CD4-positive, alpha-beta memory T cell (primary cell): ENCODE measurements at regions not wholly inside any gene's neighbourhood (a gene's known extent, or its start where the extent isn't known, plus 50 kb on each side); places are given as distances from the start of the nearest gene placed in this dataset.

ENCODE experiments used
- CTCF ChIA-PET: fragments of 350-600 bp; sonication (Branson Sonifier 250); formaldehyde crosslinking; loops from one replicate; lab custom pipeline; 2021; ENCODE audit warnings: inconsistent platforms; ENCODE audit not compliant: partially characterized antibody; lab: Charles Lee
- POLR2A ChIA-PET: fragments of 350-600 bp; sonication (Branson Sonifier 250); formaldehyde crosslinking; loops from one replicate; lab custom pipeline; 2021; ENCODE audit not compliant: partially characterized antibody; lab: Charles Lee
- DNase-seq, 5 donors: peaks; one replicate each; pipeline versions ENCODE4 v3.0.0 to v3.0.0-alpha.2; 2020 to 2022; ENCODE audit warnings: mixed read lengths in 1 of 5
- H3K27ac ChIP-seq: one replicate; pipeline ENCODE4 v1.7.0; 2013; ENCODE audit warnings: low read depth, low read length
- H3K27me3 ChIP-seq: 2 replicates; pipeline ENCODE4 v1.7.0; 2013; ENCODE audit warnings: mild to moderate bottlenecking, low read length, moderate library complexity; ENCODE audit not compliant: insufficient read depth
- H3K36me3 ChIP-seq: 2 replicates; pipeline ENCODE4 v1.7.0; 2013; ENCODE audit warnings: mild to moderate bottlenecking, low read length, moderate library complexity; ENCODE audit not compliant: insufficient read depth
- H3K4me1 ChIP-seq: 2 replicates; pipeline ENCODE4 v1.7.0; 2013; ENCODE audit warnings: mild to moderate bottlenecking, low read length, moderate library complexity; ENCODE audit not compliant: insufficient read depth
- H3K4me3 ChIP-seq, 2 donors: one replicate each; pipeline ENCODE4 v1.7.0; 2013; ENCODE audit warnings: low read length in 2 of 2, mild to moderate bottlenecking in 1 of 2
- H3K9me3 ChIP-seq, 2 donors: one replicate each; pipeline ENCODE4 v1.7.0; 2013; ENCODE audit warnings: low read length in 2 of 2, control low read depth in 1 of 2; ENCODE audit not compliant: control insufficient read depth in 1 of 2
- H3K27ac Mint-ChIP-seq, 7 donors: one replicate each; pipeline ENCODE4 v1.8.0; 2020 to 2021; ENCODE audit warnings: mixed read lengths in 7 of 7, mild to moderate bottlenecking in 6 of 7, inconsistent platforms in 3 of 7, moderate library complexity in 3 of 7
- H3K27me3 Mint-ChIP-seq, 2 donors: one replicate each; pipeline ENCODE4 v1.8.0; 2020 to 2021; ENCODE audit warnings: mixed read lengths in 2 of 2
- H3K36me3 Mint-ChIP-seq, 2 donors: one replicate each; pipeline ENCODE4 v1.8.0; 2020 to 2021; ENCODE audit warnings: mixed read lengths in 2 of 2, inconsistent platforms in 1 of 2, mild to moderate bottlenecking in 1 of 2
- H3K4me1 Mint-ChIP-seq, 4 donors: one replicate each; pipeline ENCODE4 v1.8.0; 2020 to 2021; ENCODE audit warnings: mixed read lengths in 4 of 4, mild to moderate bottlenecking in 1 of 4
- H3K4me3 Mint-ChIP-seq, 8 donors: one replicate each; pipeline ENCODE4 v1.8.0; 2020 to 2021; ENCODE audit warnings: mixed read lengths in 8 of 8, mild to moderate bottlenecking in 7 of 8, moderate library complexity in 6 of 8, inconsistent platforms in 3 of 8
- H3K9me3 Mint-ChIP-seq, 8 donors: one replicate each; pipeline ENCODE4 v1.8.0; 2020 to 2021; ENCODE audit warnings: mixed read lengths in 8 of 8, mild to moderate bottlenecking in 5 of 8, inconsistent platforms in 3 of 8, moderate library complexity in 1 of 8
- intact Hi-C: fragments of 100-400 bp; cut with micrococcal nuclease; formaldehyde crosslinking; loops from one replicate; pipeline ENCODE4 v1.15.1; 2023

GRCh38 chr5:60517094-60517694 lies 182.8 kb downstream of the DEPDC1B start:
- Mint-ChIP-seq H3K27me3 (peaks cover 0 to 4% of the 10 kb centered on the region in 2 donors), H3K4me3 (no peak overlapping the region), H3K27ac (no peak overlapping the region), H3K4me1 (peaks cover 0 to 2% (median 0%) of the 10 kb centered on the region in 4 donors), H3K9me3 (peaks cover 0 to 4% (median 0%) of the 10 kb centered on the region in 8 donors), H3K36me3 (no peaks in the 10 kb centered on the region)
- H3K36me3 ChIP-seq: no peaks in the 10 kb centered on the region
- DNase-seq: no peak
- no peak overlapping the region for H3K27ac ChIP-seq
- intact Hi-C loops: no loop called here
- no peak overlapping the region for H3K4me3 ChIP-seq
- no peaks in the 10 kb centered on the region for H3K4me1 ChIP-seq
- H3K9me3 ChIP-seq: no peaks in the 10 kb centered on the region
- CTCF ChIA-PET: no interaction called here
- POLR2A ChIA-PET: no interaction called here
- no peaks in the 10 kb centered on the region for H3K27me3 ChIP-seq

GRCh38 chr5:60516688-60517087 lies 183.3 kb downstream of the DEPDC1B start:
- peaks cover 0 to 4% of the 10 kb centered on the region in 2 donors for H3K27me3 Mint-ChIP-seq
- Histone ChIP-seq H3K27me3 (no peaks in the 10 kb centered on the region), H3K4me3 (no peak overlapping the region), H3K27ac (no peak overlapping the region), H3K4me1 (no peaks in the 10 kb centered on the region), H3K36me3 (no peaks in the 10 kb centered on the region), H3K9me3 (no peaks in the 10 kb centered on the region)
- H3K4me3 Mint-ChIP-seq: no peak overlapping the region
- DNase-seq: no peak
- ChIA-PET CTCF (no interaction called here), POLR2A (no interaction called here)
- intact Hi-C loops: no loop called here
- H3K36me3 Mint-ChIP-seq: no peaks in the 10 kb centered on the region
- H3K27ac Mint-ChIP-seq: no peak overlapping the region
- peaks cover 0 to 2% (median 0%) of the 10 kb centered on the region in 4 donors for H3K4me1 Mint-ChIP-seq
- H3K9me3 Mint-ChIP-seq: peaks cover 0 to 4% (median 0%) of the 10 kb centered on the region in 8 donors

- no peak overlapping the region for H3K27ac ChIP-seq
- Mint-ChIP-seq H3K9me3 (peaks cover 0 to 3% (median 0%) of the 10 kb centered on the region in 8 donors), H3K4me3 (no peak overlapping the region), H3K4me1 (no peaks in the 10 kb centered on the region), H3K27me3 (no peaks in the 10 kb centered on the region), H3K36me3 (no peaks in the 10 kb centered on the region), H3K27ac (no peak overlapping the region)
- intact Hi-C loops: no loop called here
- no peak for DNase-seq
- no peaks in the 10 kb centered on the region for H3K4me1 ChIP-seq
- no peaks in the 10 kb centered on the region for H3K36me3 ChIP-seq
- no peaks in the 10 kb centered on the region for H3K9me3 ChIP-seq
- ChIA-PET CTCF (no interaction called here), POLR2A (no interaction called here)
- H3K4me3 ChIP-seq: no peak overlapping the region
- H3K27me3 ChIP-seq: no peaks in the 10 kb centered on the region
These were observed 185.8 kb downstream of the DEPDC1B start for GRCh38 chr5:60514152-60514551.

- CTCF ChIA-PET: no interaction called here
- Histone ChIP-seq H3K4me1 (no peaks in the 10 kb centered on the region), H3K27me3 (no peaks in the 10 kb centered on the region), H3K36me3 (no peaks in the 10 kb centered on the region), H3K4me3 (no peak overlapping the region), H3K9me3 (no peaks in the 10 kb centered on the region), H3K27ac (no peak overlapping the region)
- Mint-ChIP-seq H3K4me3 (no peak overlapping the region), H3K27me3 (no peaks in the 10 kb centered on the region), H3K36me3 (no peaks in the 10 kb centered on the region), H3K4me1 (no peaks in the 10 kb centered on the region), H3K27ac (no peak overlapping the region), H3K9me3 (peaks cover 0 to 3% (median 0%) of the 10 kb centered on the region in 8 donors)
- intact Hi-C loops: no loop called here
- no peak for DNase-seq
- POLR2A ChIA-PET: no interaction called here
These were observed 187.8 kb downstream of the DEPDC1B start for GRCh38 chr5:60512117-60512516.

- H3K36me3 Mint-ChIP-seq: no peaks in the 10 kb centered on the region
- no peaks in the 10 kb centered on the region for H3K27me3 Mint-ChIP-seq
- ChIA-PET POLR2A (no interaction called here), CTCF (no interaction called here)
- Histone ChIP-seq H3K27ac (no peak overlapping the region), H3K27me3 (no peaks in the 10 kb centered on the region), H3K4me1 (no peaks in the 10 kb centered on the region), H3K4me3 (no peak overlapping the region), H3K36me3 (no peaks in the 10 kb centered on the region), H3K9me3 (no peaks in the 10 kb centered on the region)
- peaks cover 0 to 3% (median 0%) of the 10 kb centered on the region in 8 donors for H3K9me3 Mint-ChIP-seq
- H3K4me3 Mint-ChIP-seq: no peak overlapping the region
- no peak for DNase-seq
- H3K27ac Mint-ChIP-seq: no peak overlapping the region
- no peaks in the 10 kb centered on the region for H3K4me1 Mint-ChIP-seq
- intact Hi-C loops: no loop called here
These were observed 189.3 kb downstream of the DEPDC1B start for GRCh38 chr5:60510663-60511062.

- no peaks in the 10 kb centered on the region for H3K36me3 Mint-ChIP-seq
- POLR2A ChIA-PET: no interaction called here
- no peaks in the 10 kb centered on the region for H3K4me1 Mint-ChIP-seq
- Histone ChIP-seq H3K4me3 (no peak overlapping the region), H3K36me3 (no peaks in the 10 kb centered on the region), H3K27ac (no peak overlapping the region), H3K4me1 (no peaks in the 10 kb centered on the region), H3K9me3 (no peaks in the 10 kb centered on the region), H3K27me3 (no peaks in the 10 kb centered on the region)
- H3K27me3 Mint-ChIP-seq: no peaks in the 10 kb centered on the region
- intact Hi-C loops: no loop called here
- H3K4me3 Mint-ChIP-seq: no peak overlapping the region
- no peak for DNase-seq
- no peak overlapping the region for H3K27ac Mint-ChIP-seq
- CTCF ChIA-PET: no interaction called here
- peaks cover 0 to 3% (median 0%) of the 10 kb centered on the region in 8 donors for H3K9me3 Mint-ChIP-seq
These were observed 189.9 kb downstream of the DEPDC1B start for GRCh38 chr5:60510049-60510448.

GRCh38 chr5:60509519-60509918 lies 190.4 kb downstream of the DEPDC1B start:
- DNase-seq: no peak
- intact Hi-C loops: no loop called here
- Mint-ChIP-seq H3K4me1 (no peaks in the 10 kb centered on the region), H3K36me3 (no peaks in the 10 kb centered on the region), H3K4me3 (no peak overlapping the region), H3K9me3 (peaks cover 0 to 3% (median 0%) of the 10 kb centered on the region in 8 donors), H3K27ac (peak overlapping the region in 1 of 7 donors; percentile 72), H3K27me3 (no peaks in the 10 kb centered on the region)
- Histone ChIP-seq H3K27ac (no peak overlapping the region), H3K36me3 (no peaks in the 10 kb centered on the region), H3K4me1 (no peaks in the 10 kb centered on the region), H3K27me3 (no peaks in the 10 kb centered on the region), H3K4me3 (no peak overlapping the region), H3K9me3 (no peaks in the 10 kb centered on the region)
- CTCF ChIA-PET: no interaction called here
- POLR2A ChIA-PET: no interaction called here
